ENCODE measurements at regions not wholly inside any gene's neighbourhood (a gene's known extent, or its start where the extent isn't known, plus 50 kb on each side); places are given as distances from the start of the nearest gene placed in this dataset.

GRCh38 chrX:44096666-44097065 is 123.5 kb upstream of the NDP start:
- no peak for ATAC-seq (replicated peaks)
- DNase-seq, result no peak
- Mint-ChIP-seq H3K27me3 (peaks cover 0 to 12% of the 10 kb centered on the region in 2 donors), H3K4me1 (no peaks in the 10 kb centered on the region), H3K4me3 (no peak overlapping the region), H3K27ac (no peak overlapping the region), H3K9me3 (no peaks in the 10 kb centered on the region), H3K36me3 (no peaks in the 10 kb centered on the region)

- Mint-ChIP-seq H3K27ac (no peak overlapping the region), H3K4me3 (no peak overlapping the region), H3K36me3 (no peaks in the 10 kb centered on the region), H3K4me1 (no peaks in the 10 kb centered on the region), H3K9me3 (no peaks in the 10 kb centered on the region), H3K27me3 (peaks cover 2 to 8% of the 10 kb centered on the region in 2 donors)
- ATAC-seq (replicated peaks) (no peak), DNase-seq (no peak)
Observed at GRCh38 chrX:44094821-44095530, 121.8 kb upstream of the NDP start.

GRCh38 chrX:44093431-44093830 is 120.2 kb upstream of the NDP start:
- no peak for ATAC-seq (replicated peaks)
- no peaks in the 10 kb centered on the region for H3K4me1 Mint-ChIP-seq
- H3K36me3 Mint-ChIP-seq, result no peaks in the 10 kb centered on the region
- no peak overlapping the region for H3K27ac Mint-ChIP-seq
- DNase-seq, result no peak
- H3K4me3 Mint-ChIP-seq, result no peak overlapping the region
- no peaks in the 10 kb centered on the region for H3K9me3 Mint-ChIP-seq
- H3K27me3 Mint-ChIP-seq, result peaks cover 7 to 8% of the 10 kb centered on the region in 2 donors

GRCh38 chrX:44092778-44093177 is 119.6 kb upstream of the NDP start:
- H3K4me3 Mint-ChIP-seq, result no peak overlapping the region
- no peaks in the 10 kb centered on the region for H3K4me1 Mint-ChIP-seq
- ATAC-seq (replicated peaks) (no peak), DNase-seq (no peak)
- H3K27me3 Mint-ChIP-seq, result peaks cover 7 to 8% of the 10 kb centered on the region in 2 donors
- H3K27ac Mint-ChIP-seq, result no peak overlapping the region
- no peaks in the 10 kb centered on the region for H3K9me3 Mint-ChIP-seq
- H3K36me3 Mint-ChIP-seq, result no peaks in the 10 kb centered on the region

- ATAC-seq (replicated peaks) (no peak), DNase-seq (no peak)
- Mint-ChIP-seq H3K9me3 (no peaks in the 10 kb centered on the region), H3K27me3 (peaks cover 7% of the 10 kb centered on the region in 2 donors), H3K4me3 (no peak overlapping the region), H3K36me3 (no peaks in the 10 kb centered on the region), H3K27ac (no peak overlapping the region), H3K4me1 (no peaks in the 10 kb centered on the region)
Observed at GRCh38 chrX:44088510-44089144, 115.4 kb upstream of the NDP start.

GRCh38 chrX:44085209-44085608 is 112.0 kb upstream of the NDP start:
- no peak for DNase-seq
- no peak overlapping the region for H3K4me3 Mint-ChIP-seq
- no peak for ATAC-seq (replicated peaks)
- no peaks in the 10 kb centered on the region for H3K9me3 Mint-ChIP-seq
- no peak overlapping the region for H3K27ac Mint-ChIP-seq
- H3K36me3 Mint-ChIP-seq, result no peaks in the 10 kb centered on the region
- peaks cover 7 to 8% of the 10 kb centered on the region in 2 donors for H3K27me3 Mint-ChIP-seq
- H3K4me1 Mint-ChIP-seq, result no peaks in the 10 kb centered on the region

- ATAC-seq (replicated peaks) (no peak), DNase-seq (no peak)
- peaks cover 0 to 4% of the 10 kb centered on the region in 2 donors for H3K36me3 Mint-ChIP-seq
- no peaks in the 10 kb centered on the region for H3K4me1 Mint-ChIP-seq
- H3K27me3 Mint-ChIP-seq, result peaks cover 0 to 13% of the 10 kb centered on the region in 2 donors
- peaks cover 0 to 9% of the 10 kb centered on the region in 2 donors for H3K9me3 Mint-ChIP-seq
- H3K4me3 Mint-ChIP-seq, result no peak overlapping the region
- H3K27ac Mint-ChIP-seq, result no peak overlapping the region
Observed at GRCh38 chrX:44082829-44083228, 109.6 kb upstream of the NDP start.

GRCh38 chrX:44080083-44080482 is 106.9 kb upstream of the NDP start:
- peaks cover 0 to 9% of the 10 kb centered on the region in 2 donors for H3K27me3 Mint-ChIP-seq
- DNase-seq (no peak), ATAC-seq (replicated peaks) (no peak)
- H3K4me1 Mint-ChIP-seq, result peaks cover 0 to 3% of the 10 kb centered on the region in 2 donors
- peaks cover 3 to 14% of the 10 kb centered on the region in 2 donors for H3K9me3 Mint-ChIP-seq
- H3K36me3 Mint-ChIP-seq, result peaks cover 0 to 4% of the 10 kb centered on the region in 2 donors
- H3K4me3 Mint-ChIP-seq, result no peak overlapping the region
- no peak overlapping the region for H3K27ac Mint-ChIP-seq

GRCh38 chrX:44072631-44073030 is 99.4 kb upstream of the NDP start:
- Mint-ChIP-seq H3K27me3 (peaks cover 0 to 10% of the 10 kb centered on the region in 2 donors), H3K4me3 (no peak overlapping the region), H3K9me3 (peaks cover 2 to 3% of the 10 kb centered on the region in 2 donors), H3K27ac (no peak overlapping the region), H3K36me3 (no peaks in the 10 kb centered on the region), H3K4me1 (peaks cover 0 to 3% of the 10 kb centered on the region in 2 donors)
- no peak for ATAC-seq (replicated peaks)
- no peak for DNase-seq

- no peak for ATAC-seq (replicated peaks)
- H3K27me3 Mint-ChIP-seq, result peaks cover 0 to 10% of the 10 kb centered on the region in 2 donors
- no peak overlapping the region for H3K27ac Mint-ChIP-seq
- peaks cover 0 to 3% of the 10 kb centered on the region in 2 donors for H3K4me1 Mint-ChIP-seq
- no peaks in the 10 kb centered on the region for H3K36me3 Mint-ChIP-seq
- H3K4me3 Mint-ChIP-seq, result no peak overlapping the region
- no peaks in the 10 kb centered on the region for H3K9me3 Mint-ChIP-seq
- DNase-seq, result no peak
Observed at GRCh38 chrX:44071847-44072551, 98.8 kb upstream of the NDP start.

GRCh38 chrX:44071070-44071645 is 98.0 kb upstream of the NDP start:
- H3K9me3 Mint-ChIP-seq, result no peaks in the 10 kb centered on the region
- H3K4me3 Mint-ChIP-seq, result no peak overlapping the region
- no peak for DNase-seq
- no peak overlapping the region for H3K27ac Mint-ChIP-seq
- peaks cover 0 to 10% of the 10 kb centered on the region in 2 donors for H3K27me3 Mint-ChIP-seq
- H3K36me3 Mint-ChIP-seq, result no peaks in the 10 kb centered on the region
- no peaks in the 10 kb centered on the region for H3K4me1 Mint-ChIP-seq
- ATAC-seq (replicated peaks), result no peak

GRCh38 chrX:44068043-44068442 is 94.9 kb upstream of the NDP start:
- Mint-ChIP-seq H3K4me3 (no peak overlapping the region), H3K36me3 (no peaks in the 10 kb centered on the region), H3K9me3 (peaks cover 0 to 3% of the 10 kb centered on the region in 2 donors), H3K27ac (no peak overlapping the region), H3K27me3 (peaks cover 0 to 7% of the 10 kb centered on the region in 2 donors), H3K4me1 (no peaks in the 10 kb centered on the region)
- DNase-seq (no peak), ATAC-seq (replicated peaks) (no peak)

- Mint-ChIP-seq H3K27ac (no peak overlapping the region), H3K27me3 (peaks cover 0 to 5% of the 10 kb centered on the region in 2 donors)
Observed at GRCh38 chrX:44063606-44064005, 90.4 kb upstream of the NDP start.

GRCh38 chrX:44062840-44063239 is 89.7 kb upstream of the NDP start:
- no peak for ATAC-seq (replicated peaks)

More at GRCh38 chrX:44063606-44064005, 90.4 kb upstream of the NDP start:
- ATAC-seq (replicated peaks) (no peak), DNase-seq (no peak)
- Mint-ChIP-seq H3K4me1 (no peaks in the 10 kb centered on the region), H3K4me3 (no peak overlapping the region), H3K36me3 (no peaks in the 10 kb centered on the region), H3K9me3 (peaks cover 0 to 3% of the 10 kb centered on the region in 2 donors)

More at GRCh38 chrX:44062840-44063239, 89.7 kb upstream of the NDP start:
- Mint-ChIP-seq H3K27me3 (peaks cover 6 to 9% of the 10 kb centered on the region in 2 donors), H3K36me3 (no peaks in the 10 kb centered on the region), H3K4me1 (no peaks in the 10 kb centered on the region), H3K4me3 (no peak overlapping the region), H3K9me3 (peaks cover 3% of the 10 kb centered on the region in 2 donors), H3K27ac (no peak overlapping the region)
- DNase-seq, result no peak

All from stimulated activated naive B cell treated with anti-CD40 and anti-IgM and Interleukin-4, amounts not matched to agents 10 μg/mL and 1 μg/mL and 100 μg/mL, for 72 hours (primary cell).